Testis (tissue), 2 donors: ENCODE measurements at regions not wholly inside any gene's neighbourhood (a gene's known extent, or its start where the extent isn't known, plus 50 kb on each side); places are given as distances from the start of the nearest gene placed in this dataset.
"Not testable (repeated sequence)": the region's sequence is repeated elsewhere in the genome, so short reads cannot be mapped to it uniquely, and the experiment has no call there.

Experiments used
- DNase-seq: peaks from one replicate; pipeline ENCODE4 v3.0.0-alpha.2; 2019
- H3K27ac ChIP-seq, 2 donors: fragments of 200-600 bp; sonication (generic); one replicate each; pipeline ENCODE4 v1.5.1; 2019
- H3K27me3 ChIP-seq: fragments of 200-600 bp; sonication (generic); one replicate; pipeline ENCODE4 v1.5.1; 2019
- H3K36me3 ChIP-seq: fragments of 200-600 bp; sonication (generic); one replicate; pipeline ENCODE4 v1.5.1; 2017; ENCODE audit warnings: low read depth; ENCODE audit errors: missing control alignments
- H3K4me1 ChIP-seq: fragments of 200-600 bp; sonication (generic); one replicate; pipeline ENCODE4 v1.5.1; 2019
- H3K4me3 ChIP-seq, 2 donors: fragments of 200-600 bp; sonication (generic); one replicate each; pipeline ENCODE4 v1.5.1; 2017 to 2019
- H3K9me3 ChIP-seq: fragments of 200-600 bp; sonication (generic); one replicate; pipeline ENCODE4 v1.5.1; 2017
- POLR2A ChIP-seq: fragments of 450-650 bp; IDR thresholded peaks from one replicate; pipeline ENCODE4 v1.6.1; 2017; ENCODE audit warnings: antibody characterized with exemption, mild to moderate bottlenecking, moderate library complexity
- WGBS, 2 donors: methylation state at CpG; one replicate each; pipeline ENCODE4 v1.1.5; 2018; 5-methylcytosine and 5-hydroxymethylcytosine counted together
- intact Hi-C: fragments of 100-400 bp; cut with DNase I; formaldehyde crosslinking; loops from one replicate; pipeline ENCODE4 v1.15.1; 2023; ENCODE audit warnings: low total_unique reads
- TF ChIP-seq, protein P1 (sequence below), 3 experiments: fragments of 450-650 bp in 2 of 3; fragments of 200-600 bp in 1 of 3; sonication (generic) in 1 of 3; IDR thresholded peaks; one replicate each; pipeline ENCODE4 v1.5.1; 2016 to 2019; ENCODE audit warnings: antibody characterized with exemption in 3 of 3, mild to moderate bottlenecking in 2 of 3, moderate library complexity in 1 of 3

DNA sequence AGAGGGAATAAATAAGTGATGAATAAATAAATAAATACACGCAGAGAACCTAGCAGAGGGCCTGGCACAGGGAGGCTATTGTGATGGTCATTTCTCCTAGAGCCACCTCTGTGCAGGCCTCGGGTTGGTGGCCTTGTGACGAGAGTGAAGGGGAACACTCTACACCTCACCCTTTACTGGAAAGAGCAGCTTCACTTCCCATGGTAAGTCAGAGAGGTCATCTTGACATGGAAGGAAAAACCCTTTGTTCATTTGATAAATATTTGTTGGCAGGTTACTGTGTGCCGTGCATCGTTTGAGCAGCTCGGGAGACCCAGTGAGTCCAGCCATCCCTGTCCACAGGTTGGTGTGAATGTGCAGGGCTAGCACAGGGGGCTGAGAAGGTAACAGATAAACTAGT lies 70.2 kb upstream of the PODXL start:
- Histone ChIP-seq H3K4me3 (no peak overlapping the region), H3K27ac (no peak overlapping the region), H3K4me1 (peaks cover 8% of the 10 kb centered on the region), H3K9me3 (no peaks in the 10 kb centered on the region), H3K27me3 (no peaks in the 10 kb centered on the region), H3K36me3 (no peaks in the 10 kb centered on the region)
- DNase-seq, result no peak
- TF ChIP-seq, protein P1, sequence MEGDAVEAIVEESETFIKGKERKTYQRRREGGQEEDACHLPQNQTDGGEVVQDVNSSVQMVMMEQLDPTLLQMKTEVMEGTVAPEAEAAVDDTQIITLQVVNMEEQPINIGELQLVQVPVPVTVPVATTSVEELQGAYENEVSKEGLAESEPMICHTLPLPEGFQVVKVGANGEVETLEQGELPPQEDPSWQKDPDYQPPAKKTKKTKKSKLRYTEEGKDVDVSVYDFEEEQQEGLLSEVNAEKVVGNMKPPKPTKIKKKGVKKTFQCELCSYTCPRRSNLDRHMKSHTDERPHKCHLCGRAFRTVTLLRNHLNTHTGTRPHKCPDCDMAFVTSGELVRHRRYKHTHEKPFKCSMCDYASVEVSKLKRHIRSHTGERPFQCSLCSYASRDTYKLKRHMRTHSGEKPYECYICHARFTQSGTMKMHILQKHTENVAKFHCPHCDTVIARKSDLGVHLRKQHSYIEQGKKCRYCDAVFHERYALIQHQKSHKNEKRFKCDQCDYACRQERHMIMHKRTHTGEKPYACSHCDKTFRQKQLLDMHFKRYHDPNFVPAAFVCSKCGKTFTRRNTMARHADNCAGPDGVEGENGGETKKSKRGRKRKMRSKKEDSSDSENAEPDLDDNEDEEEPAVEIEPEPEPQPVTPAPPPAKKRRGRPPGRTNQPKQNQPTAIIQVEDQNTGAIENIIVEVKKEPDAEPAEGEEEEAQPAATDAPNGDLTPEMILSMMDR (IDR thresholded peaks at IDR 0.05), result no peak
- TF ChIP-seq POLR2A, result no peak
- intact Hi-C loops, result no loop called here
- 91 to 99% methylated on average over 6 of the region's 6 CpGs for WGBS, 2 donors

DNA sequence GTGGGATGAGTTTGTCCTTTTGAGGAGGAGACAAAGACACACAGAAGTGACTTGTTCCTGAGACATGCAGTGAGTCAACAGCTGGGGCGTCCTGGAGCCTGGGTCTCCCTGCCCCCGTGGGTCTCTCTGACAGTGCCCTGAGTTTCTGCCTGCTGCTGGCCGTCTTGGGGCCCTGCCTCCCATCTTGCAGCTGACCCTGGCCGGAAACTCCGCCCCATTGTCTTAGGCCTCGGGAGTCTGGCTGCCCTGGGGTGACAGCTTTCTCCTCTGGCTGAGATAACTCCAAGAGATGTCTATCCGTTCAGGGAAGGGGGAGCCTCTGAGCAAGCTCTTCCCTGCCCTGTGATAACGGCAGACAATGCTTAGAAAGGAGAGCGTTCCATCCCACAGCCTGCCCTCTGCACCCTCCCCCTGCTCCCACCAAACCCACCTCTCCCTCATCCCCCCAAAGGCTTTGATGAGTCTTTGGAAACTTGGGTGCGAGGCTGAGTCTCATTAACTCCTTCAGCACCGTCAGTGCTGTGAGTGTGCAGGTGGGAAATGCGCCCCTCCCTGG lies 69.5 kb upstream of the PODXL start:
- intact Hi-C loops, result no loop called here
- Histone ChIP-seq H3K4me1 (peaks cover 8% of the 10 kb centered on the region), H3K4me3 (no peak overlapping the region), H3K27ac (no peak overlapping the region), H3K9me3 (no peaks in the 10 kb centered on the region), H3K36me3 (no peaks in the 10 kb centered on the region), H3K27me3 (no peaks in the 10 kb centered on the region)
- no peak for DNase-seq
- TF ChIP-seq, protein P1 (IDR thresholded peaks at IDR 0.05), result no peak
- TF ChIP-seq POLR2A, result no peak
- 61 to 77% methylated on average over 10 to 12 of the region's 12 CpGs for WGBS, 2 donors

DNA sequence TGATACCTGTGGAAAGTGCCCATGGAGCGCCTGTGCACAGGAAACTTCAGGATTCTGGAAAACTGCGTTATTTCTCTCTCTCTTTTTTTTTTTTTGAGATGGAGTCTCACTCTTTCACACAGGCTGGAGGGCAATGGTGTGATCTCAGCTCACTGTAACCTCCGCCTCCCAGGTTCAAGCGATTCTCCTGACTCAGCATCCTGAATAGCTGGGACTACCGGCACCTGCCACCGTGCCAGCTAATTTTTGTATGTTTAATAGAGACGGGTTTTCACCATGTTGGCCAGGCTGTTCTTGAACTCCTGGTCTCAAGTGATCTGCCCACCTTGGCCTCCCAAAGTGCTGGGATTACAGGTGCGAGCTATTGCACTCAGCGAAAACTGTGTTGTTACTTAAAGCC lies 68.9 kb upstream of the PODXL start:
- H3K4me3 ChIP-seq, H3K4me1 ChIP-seq, H3K27me3 ChIP-seq, DNase-seq, H3K36me3 ChIP-seq, H3K27ac ChIP-seq, intact Hi-C loops, H3K9me3 ChIP-seq: not testable (repeated sequence)
- WGBS, 2 donors, result 91 to 95% methylated on average over 9 of the region's 9 CpGs

DNA sequence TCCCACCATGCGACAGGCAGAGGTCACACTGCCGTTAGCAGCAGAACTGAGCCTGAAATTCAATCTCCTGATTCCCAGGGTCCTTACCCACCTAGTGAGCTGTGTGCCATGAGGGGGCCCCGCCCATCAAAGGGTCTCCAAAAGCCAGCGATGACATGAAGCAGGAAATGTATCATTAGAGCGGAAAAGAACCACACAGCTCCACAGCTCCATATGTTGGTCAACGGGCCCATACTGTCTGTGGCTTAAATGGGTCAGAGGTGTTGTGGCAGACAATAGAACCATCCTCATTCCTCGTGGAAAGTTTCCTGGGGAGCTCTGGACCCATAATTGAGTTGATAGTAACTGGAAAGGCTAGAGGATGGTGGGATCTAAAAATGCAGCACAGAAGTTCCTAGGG lies 68.1 kb upstream of the PODXL start:
- TF ChIP-seq, protein P1 (IDR thresholded peaks at IDR 0.05), result no peak
- TF ChIP-seq POLR2A, result no peak
- H3K9me3 ChIP-seq, result no peaks in the 10 kb centered on the region
- H3K36me3 ChIP-seq, result no peaks in the 10 kb centered on the region
- intact Hi-C loops, result no loop called here
- no peak overlapping the region for H3K27ac ChIP-seq
- no peaks in the 10 kb centered on the region for H3K27me3 ChIP-seq
- no peak for DNase-seq
- 93 to 96% methylated on average over 4 to 7 of the region's 7 CpGs for whole genome bisulfite sequencing, 2 donors
- H3K4me3 ChIP-seq, result no peak overlapping the region
- H3K4me1 ChIP-seq, result peaks cover 8% of the 10 kb centered on the region

DNA sequence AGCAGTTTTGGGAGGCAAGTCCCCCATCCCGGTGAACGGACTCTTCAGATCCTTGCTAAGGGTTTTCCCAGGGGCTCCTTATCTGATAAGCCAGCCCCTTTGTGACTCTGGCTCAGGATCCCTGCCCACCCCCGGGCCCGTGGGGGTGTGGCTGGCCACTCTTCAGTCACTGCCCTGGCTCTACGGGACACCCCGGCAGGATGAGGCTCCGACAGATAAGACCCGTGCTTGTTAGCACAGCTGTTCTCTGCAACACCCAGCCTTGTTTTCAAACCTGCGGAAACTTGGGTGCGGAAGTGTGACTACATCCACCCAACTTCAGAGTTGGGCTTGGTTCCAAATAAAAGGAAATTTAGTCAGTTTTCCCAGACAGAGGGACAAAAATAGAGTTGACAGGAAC lies 66.7 kb upstream of the PODXL start:
- peaks cover 3% of the 10 kb centered on the region for H3K4me1 ChIP-seq
- DNase-seq, result no peak
- TF ChIP-seq, protein P1 (IDR thresholded peaks at IDR 0.05), result no peak
- TF ChIP-seq POLR2A, result no peak
- no peaks in the 10 kb centered on the region for H3K36me3 ChIP-seq
- 43 to 51% methylated on average over 6 to 10 of the region's 10 CpGs for WGBS, 2 donors
- H3K4me3 ChIP-seq, result no peak overlapping the region
- H3K27ac ChIP-seq, result no peak overlapping the region
- intact Hi-C loops, result no loop called here
- no peaks in the 10 kb centered on the region for H3K9me3 ChIP-seq
- H3K27me3 ChIP-seq, result no peaks in the 10 kb centered on the region
